Colonic mucosa (tissue), 4 donors: ENCODE measurements at regions not wholly inside any gene's neighbourhood (a gene's known extent, or its start where the extent isn't known, plus 50 kb on each side); places are given as distances from the start of the nearest gene placed in this dataset.
"Not testable (repeated sequence)": the region's sequence is repeated elsewhere in the genome, so short reads cannot be mapped to it uniquely, and the experiment has no call there.

Source experiments
- DNase-seq: peaks from one replicate; pipeline ENCODE4 v3.0.0-alpha.2; 2020
- H3K27ac ChIP-seq: fragments of 200-600 bp; one replicate; pipeline ENCODE4 v1.8.0; 2021
- H3K27me3 ChIP-seq: fragments of 200-600 bp; one replicate; pipeline ENCODE4 v1.8.0; 2021
- H3K36me3 ChIP-seq: fragments of 200-600 bp; one replicate; pipeline ENCODE4 v1.8.0; 2021
- H3K4me1 ChIP-seq: fragments of 200-600 bp; one replicate; pipeline ENCODE4 v1.8.0; 2021; ENCODE audit warnings: mild to moderate bottlenecking
- H3K4me3 ChIP-seq: fragments of 200-600 bp; one replicate; pipeline ENCODE4 v1.8.0; 2021
- H3K9ac ChIP-seq, 2 donors: one replicate each; pipeline ENCODE4 v1.7.0; 2013; ENCODE audit warnings: control low read depth in 2 of 2, low read depth in 2 of 2, low read length in 2 of 2
- H3K9me3 ChIP-seq: fragments of 200-600 bp; one replicate; pipeline ENCODE4 v1.8.0; 2021
- CTCF ChIP-seq: fragments of 200-600 bp; IDR thresholded peaks from one replicate; pipeline ENCODE4 v1.8.0; 2022; ENCODE audit warnings: antibody characterized with exemption, mild to moderate bottlenecking
- intact Hi-C: fragments of 100-400 bp; cut with DNase I; formaldehyde crosslinking; loops from one replicate; pipeline ENCODE4 v1.14.1; 2022
- donor health status: healthy.
- donor health status: DM: no; HTN: no; CAD: no.
- donor health status: DM: no; HTN: no; CAD: no.

- no peak for DNase-seq
- Histone ChIP-seq H3K4me1 (no peaks in the 10 kb centered on the region), H3K27ac (no peak overlapping the region), H3K36me3 (no peaks in the 10 kb centered on the region), H3K9ac (no peak overlapping the region), H3K27me3 (no peaks in the 10 kb centered on the region), H3K4me3 (no peak overlapping the region), H3K9me3 (no peaks in the 10 kb centered on the region)
- intact Hi-C loops, result no loop called here
- TF ChIP-seq CTCF, result no peak
Observed at GRCh38 chr12:127127897-127128296, 1139.1 kb upstream of the TMEM132C start.

GRCh38 chr12:127130506-127131124, 1136.4 kb upstream of the TMEM132C start:
- TF ChIP-seq CTCF, result no peak
- Histone ChIP-seq H3K9ac (no peak overlapping the region), H3K27me3 (no peaks in the 10 kb centered on the region), H3K27ac (no peak overlapping the region), H3K9me3 (no peaks in the 10 kb centered on the region), H3K4me1 (no peaks in the 10 kb centered on the region), H3K36me3 (no peaks in the 10 kb centered on the region), H3K4me3 (no peak overlapping the region)
- DNase-seq, result no peak
- intact Hi-C loops, result no loop called here

GRCh38 chr12:127133675-127134335, 1133.2 kb upstream of the TMEM132C start:
- no peaks in the 10 kb centered on the region for H3K27me3 ChIP-seq
- no peak for TF ChIP-seq CTCF

GRCh38 chr12:127140864-127141484, 1126.0 kb upstream of the TMEM132C start:
- H3K9me3 ChIP-seq, H3K9ac ChIP-seq, H3K4me3 ChIP-seq, H3K27ac ChIP-seq, DNase-seq, H3K4me1 ChIP-seq, H3K36me3 ChIP-seq, intact Hi-C loops, H3K27me3 ChIP-seq: not testable (repeated sequence)

More at GRCh38 chr12:127133675-127134335, 1133.2 kb upstream of the TMEM132C start:
- Histone ChIP-seq H3K36me3 (no peaks in the 10 kb centered on the region), H3K9me3 (no peaks in the 10 kb centered on the region), H3K9ac (no peak overlapping the region), H3K4me3 (no peak overlapping the region), H3K4me1 (no peaks in the 10 kb centered on the region), H3K27ac (no peak overlapping the region)
- intact Hi-C loops, result no loop called here
- no peak for DNase-seq

DNA sequence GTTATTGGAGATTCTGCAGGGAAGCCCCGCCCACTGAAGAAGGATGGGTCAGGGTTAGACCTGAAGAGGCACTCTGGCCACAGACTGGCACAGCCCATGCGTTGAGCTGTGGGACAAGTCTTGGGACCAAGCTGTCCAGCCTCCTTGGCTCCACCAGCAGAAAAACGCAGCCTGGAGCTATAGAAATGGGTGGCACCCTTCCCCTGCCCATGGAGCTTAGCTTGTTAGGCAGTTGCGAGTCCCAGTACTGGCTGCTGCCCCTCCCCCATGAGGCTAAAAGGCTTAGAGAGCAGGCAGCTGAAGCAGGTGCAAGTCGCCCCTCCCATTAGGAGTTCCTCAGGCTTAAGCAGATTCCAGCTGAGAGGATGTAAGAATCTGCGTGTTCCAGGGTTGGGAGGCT, 1124.0 kb upstream of the TMEM132C start:
- Histone ChIP-seq H3K9me3 (no peaks in the 10 kb centered on the region), H3K27me3 (no peaks in the 10 kb centered on the region), H3K36me3 (no peaks in the 10 kb centered on the region), H3K27ac (no peak overlapping the region), H3K4me3 (no peak overlapping the region), H3K4me1 (no peaks in the 10 kb centered on the region), H3K9ac (no peak overlapping the region)
- intact Hi-C loops, result no loop called here
- TF ChIP-seq CTCF, result no peak
- DNase-seq, result no peak

- Histone ChIP-seq H3K4me1 (no peaks in the 10 kb centered on the region), H3K4me3 (no peak overlapping the region), H3K9ac (no peak overlapping the region), H3K27me3 (no peaks in the 10 kb centered on the region), H3K9me3 (no peaks in the 10 kb centered on the region), H3K27ac (no peak overlapping the region), H3K36me3 (no peaks in the 10 kb centered on the region)
- no peak for DNase-seq
- no peak for TF ChIP-seq CTCF
- intact Hi-C loops, result no loop called here
Observed at GRCh38 chr12:127144770-127145169, 1122.2 kb upstream of the TMEM132C start.
